SK-N-SH (cell line): ENCODE measurements at regions not wholly inside any gene's neighbourhood (a gene's known extent, or its start where the extent isn't known, plus 50 kb on each side); places are given as distances from the start of the nearest gene placed in this dataset.

Source experiments
- CTCF ChIA-PET: fragments of 300-600, 350-600 bp; formaldehyde crosslinking; extraction: SDS; loops from one replicate; lab custom pipeline; 2021; lab: Yijun Ruan, JAX
- POLR2A ChIA-PET: fragments of 350-600 bp; sonication (Branson Sonifier 250); formaldehyde crosslinking; extraction: SDS; loops from one replicate; lab custom pipeline; 2020; ENCODE audit warnings: antibody characterized with exemption, inconsistent platforms; lab: Yijun Ruan, JAX
- DNase-seq: peaks from one replicate; pipeline ENCODE4 v3.0.0; 2012
- H2AFZ ChIP-seq: fragments of 200-600 bp; sonication (generic); 2 replicates; pipeline ENCODE4 v1.8.1; 2016; ENCODE audit warnings: antibody characterized with exemption, mild to moderate bottlenecking, low read depth
- H3F3A ChIP-seq: fragments of 200-600 bp; sonication (generic); replicated peaks from 2 replicates; pipeline ENCODE3; 2016; ENCODE audit warnings: antibody characterized with exemption, mild to moderate bottlenecking; ENCODE audit not compliant: insufficient read depth
- H3K27ac ChIP-seq, 2 experiments: fragments of 200-500 bp in 1 of 2; fragments of 200-600 bp in 1 of 2; sonication (Bioruptor generic) in 1 of 2; sonication (generic), shearing (Covaris generic) in 1 of 2; 2 replicates each; pipeline versions ENCODE4 v1.5.1 to v1.6.1; 2014 to 2016; ENCODE audit warnings: low read depth in 2 of 2, inconsistent platforms in 1 of 2, low read length in 1 of 2, mild to moderate bottlenecking in 1 of 2, mixed read lengths in 1 of 2
- H3K27me3 ChIP-seq: fragments of 200-600 bp; sonication (generic), shearing (Covaris generic); 2 replicates; pipeline ENCODE4 v1.6.1; 2016; ENCODE audit warnings: mixed run types; ENCODE audit not compliant: insufficient read depth
- H3K36me3 ChIP-seq, 2 experiments: fragments of 200-500 bp in 1 of 2; fragments of 200-600 bp in 1 of 2; sonication (Bioruptor generic) in 1 of 2; sonication (generic) in 1 of 2; replicated peaks in 1 of 2; 2 replicates each; pipeline versions ENCODE3 to v1.5.1; 2014 to 2016; ENCODE audit warnings: low read length in 1 of 2, mild to moderate bottlenecking in 1 of 2; ENCODE audit not compliant: insufficient read depth in 2 of 2, control insufficient read depth in 1 of 2
- H3K4me1 ChIP-seq, 2 experiments: fragments of 200-500 bp in 1 of 2; fragments of 200-600 bp in 1 of 2; sonication (Bioruptor generic) in 1 of 2; sonication (generic), shearing (Covaris generic) in 1 of 2; 2 replicates each; pipeline versions ENCODE4 v1.5.1 to v1.6.1; 2014 to 2016; ENCODE audit warnings: low read depth in 1 of 2, low read length in 1 of 2, mixed run types in 1 of 2; ENCODE audit not compliant: insufficient read depth in 2 of 2, control insufficient read depth in 1 of 2
- H3K4me2 ChIP-seq: fragments of 200-600 bp; sonication (generic), shearing (Covaris generic); 2 replicates; pipeline ENCODE4 v1.6.1; 2017; ENCODE audit warnings: mixed run types
- H3K4me3 ChIP-seq, 2 experiments: fragments of 200-500 bp in 1 of 2; fragments of 200-600 bp in 1 of 2; sonication (Bioruptor generic) in 1 of 2; sonication (generic), shearing (Covaris generic) in 1 of 2; 2 replicates each; pipeline versions ENCODE4 v1.5.1 to v1.8.1; 2014 to 2016; ENCODE audit warnings: low read depth in 2 of 2, inconsistent platforms in 1 of 2, low read length in 1 of 2, mild to moderate bottlenecking in 1 of 2, mixed read lengths in 1 of 2, moderate library complexity in 1 of 2
- H3K79me2 ChIP-seq: fragments of 200-600 bp; sonication (generic); 2 replicates; pipeline ENCODE4 v1.8.1; 2017; ENCODE audit warnings: mild to moderate bottlenecking; ENCODE audit not compliant: insufficient read depth
- H3K9ac ChIP-seq: fragments of 200-600 bp; sonication (generic); 2 replicates; pipeline ENCODE4 v1.6.1; 2017; ENCODE audit warnings: mixed run types
- H3K9me2 ChIP-seq: fragments of 200-600 bp; sonication (generic); 2 replicates; pipeline ENCODE4 v1.6.1; 2017; ENCODE audit warnings: mixed run types
- H3K9me3 ChIP-seq: fragments of 200-600 bp; sonication (generic); 2 replicates; pipeline ENCODE4 v1.6.1; 2017; ENCODE audit warnings: mixed run types, mild to moderate bottlenecking, moderate library complexity
- H4K20me1 ChIP-seq: fragments of 200-600 bp; sonication (generic); 2 replicates; pipeline ENCODE4 v1.6.1; 2017; ENCODE audit warnings: mild to moderate bottlenecking, mixed run types; ENCODE audit not compliant: insufficient read depth
- CHD2 ChIP-seq: fragments of 150-350 bp; IDR thresholded peaks from 2 replicates; pipeline ENCODE4 v1.6.1; 2018; ENCODE audit warnings: low read length; ENCODE audit not compliant: partially characterized antibody
- EP300 ChIP-seq, 2 experiments: IDR thresholded peaks; 2 replicates each; pipeline versions ENCODE4 v1.4.0 to v1.6.1; 2012; ENCODE audit warnings: borderline replicate concordance in 1 of 2, low read depth in 1 of 2, low read length in 1 of 2
- FOSL2 ChIP-seq: IDR thresholded peaks from 2 replicates; pipeline ENCODE4 v1.4.0; 2012; ENCODE audit warnings: low read depth, mild to moderate bottlenecking, moderate library complexity, borderline replicate concordance
- FOXJ3 ChIP-seq: sonication (generic); formaldehyde crosslinking; IDR thresholded peaks from 2 replicates; pipeline ENCODE4 v1.5.1; 2020; ENCODE audit warnings: mild to moderate bottlenecking, missing genetic modification reagents
- GABPA ChIP-seq: IDR thresholded peaks from 2 replicates; pipeline ENCODE4 v1.4.0; 2012; ENCODE audit warnings: low read depth, mild to moderate bottlenecking
- GATA2 ChIP-seq: sonication (generic); formaldehyde crosslinking; IDR thresholded peaks from 2 replicates; pipeline ENCODE4 v1.5.0; 2020; ENCODE audit warnings: mild to moderate bottlenecking, missing genetic modification reagents
- JUND ChIP-seq: IDR thresholded peaks from 2 replicates; pipeline ENCODE4 v1.4.0; 2012
- MEF2A ChIP-seq: IDR thresholded peaks from 2 replicates; pipeline ENCODE4 v1.4.0; 2012; ENCODE audit warnings: low read depth, borderline replicate concordance
- NFIC ChIP-seq: IDR thresholded peaks from 2 replicates; pipeline ENCODE4 v1.4.0; 2012; ENCODE audit warnings: borderline replicate concordance
- POLR2AphosphoS5 ChIP-seq: IDR thresholded peaks from 2 replicates; pipeline ENCODE4 v1.6.1; 2012; ENCODE audit warnings: low read depth, low read length
- RAD21 ChIP-seq: IDR thresholded peaks from 2 replicates; pipeline ENCODE4 v1.6.1; 2012; ENCODE audit warnings: mild to moderate bottlenecking, low read length
- RCOR1 ChIP-seq: fragments of 150-350 bp; IDR thresholded peaks from 2 replicates; pipeline ENCODE4 v1.6.1; 2017; ENCODE audit warnings: antibody characterized with exemption, low read length
- RXRA ChIP-seq: IDR thresholded peaks from 2 replicates; pipeline ENCODE4 v1.4.0; 2012; ENCODE audit warnings: low read depth, mild to moderate bottlenecking, borderline replicate concordance
- TAF1 ChIP-seq: IDR thresholded peaks from 2 replicates; pipeline ENCODE4 v1.6.1; 2012; ENCODE audit warnings: low read depth, mild to moderate bottlenecking, low read length, moderate library complexity, borderline replicate concordance
- TEAD4 ChIP-seq: IDR thresholded peaks from 2 replicates; pipeline ENCODE4 v1.4.0; 2012; ENCODE audit warnings: mild to moderate bottlenecking, borderline replicate concordance; ENCODE audit not compliant: insufficient read depth
- YY1 ChIP-seq: IDR thresholded peaks from 2 replicates; pipeline ENCODE4 v1.4.0; 2012; ENCODE audit warnings: low read depth, mild to moderate bottlenecking
- WGBS: methylation state at CpG from one replicate; pipeline ENCODE4 v1.1.6; 2017; ENCODE audit warnings: low lambda C conversion rate; 5-methylcytosine and 5-hydroxymethylcytosine counted together
- TF ChIP-seq, protein P1 (sequence below): fragments of 150-350 bp; IDR thresholded peaks from 2 replicates; pipeline ENCODE4 v1.6.1; 2016; ENCODE audit warnings: mild to moderate bottlenecking, low read depth, low read length
- TF ChIP-seq, protein P2 (sequence below): fragments of 150-350 bp; IDR thresholded peaks from 2 replicates; pipeline ENCODE4 v1.6.1; 2017; ENCODE audit warnings: antibody characterized with exemption, low read length, low read depth, borderline replicate concordance
- TF ChIP-seq, protein P3 (sequence below): fragments of 200-600 bp; sonication (generic); IDR thresholded peaks from 2 replicates; pipeline ENCODE4 v1.6.1; 2017; ENCODE audit warnings: antibody characterized with exemption, mild to moderate bottlenecking, moderate library complexity
- TF ChIP-seq, protein P4 (sequence below): IDR thresholded peaks from 2 replicates; pipeline ENCODE4 v1.4.0; 2012; ENCODE audit warnings: low read depth, borderline replicate concordance

DNA sequence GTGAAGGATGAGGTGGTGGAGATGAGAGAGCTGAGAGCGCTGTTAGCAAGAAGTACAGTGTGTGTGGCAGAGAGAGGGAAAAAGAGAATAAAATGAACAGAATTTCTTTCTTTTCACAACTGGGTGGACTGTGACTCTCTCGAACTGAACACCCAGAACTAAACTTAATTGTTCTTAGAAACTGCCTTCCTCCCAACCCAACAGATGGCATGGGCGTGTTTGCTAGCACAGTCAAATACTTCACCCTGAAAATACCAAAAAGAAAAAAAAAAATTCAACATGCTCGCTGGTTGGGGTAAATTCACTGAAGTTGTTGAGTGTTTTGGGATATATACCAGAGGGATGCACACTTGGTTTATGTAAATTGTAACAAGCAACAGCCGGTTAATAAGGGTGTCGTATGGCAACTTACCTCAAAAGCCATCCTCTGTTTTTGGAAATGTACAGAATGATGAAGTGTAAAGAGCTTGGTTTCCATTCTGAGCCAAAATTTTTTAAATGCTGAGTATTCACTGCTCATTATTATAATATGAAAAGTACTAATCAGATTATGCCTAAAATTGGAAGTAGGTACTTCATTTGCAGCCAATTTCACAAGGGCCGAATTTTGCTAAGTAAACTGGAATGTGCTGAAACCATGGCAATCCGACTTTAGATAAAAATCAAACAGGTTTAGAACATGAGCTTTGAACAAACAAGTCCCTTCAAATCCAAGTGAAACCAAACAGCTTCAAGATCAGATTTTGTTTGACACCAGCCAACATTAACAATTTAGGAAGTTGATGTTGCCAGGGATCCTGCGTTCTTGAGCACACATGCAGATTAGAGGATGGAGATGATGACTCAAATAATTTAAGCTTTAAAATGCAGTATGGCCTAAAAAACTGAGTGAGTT, 115.8 kb downstream of the ZIC5 start:
- Histone ChIP-seq H2AFZ (no peak overlapping the region), H3K4me2 (no peak overlapping the region), H3K4me3 (no peak overlapping the region), H3K27ac (no peak overlapping the region), H3K9me3 (no peaks in the 10 kb centered on the region), H3K4me1 (no peaks in the 10 kb centered on the region; a peak in 1 of 4 replicates), H3F3A (no peaks in the 10 kb centered on the region), H3K9ac (no peak overlapping the region), H3K79me2 (no peaks in the 10 kb centered on the region), H4K20me1 (no peaks in the 10 kb centered on the region), H3K9me2 (no peaks in the 10 kb centered on the region), H3K27me3 (peaks cover 5% of the 10 kb centered on the region; the same call in 1 of the 2 replicates), H3K36me3 (no peaks in the 10 kb centered on the region)
- no peak for DNase-seq
- ChIA-PET POLR2A (no interaction called here), CTCF (interaction anchor here (0.6 to 1.5 kb wide), 3 partner anchors 8 to 24 kb away, joined by 3 read pairs; no protein-coding TSS in a partner anchor)
- 67% methylated on average over 9 of the region's 9 CpGs for WGBS
- TF ChIP-seq TAF1 (no peak), YY1 (no peak), EP300 (IDR thresholded peaks at IDR 0.05; ENCODE audit: borderline replicate concordance in 1 of 2, low read depth in 1 of 2, low read length in 1 of 2) (no peak), GATA2 (CRISPR knock-in tag) (no peak), FOXJ3 (CRISPR knock-in tag) (no peak), TEAD4 (no peak), RCOR1 (no peak), GABPA (no peak), RAD21 (no peak), FOSL2 (no peak), NFIC (no peak), MEF2A (no peak), POLR2AphosphoS5 (no peak), RXRA (no peak), CHD2 (no peak), JUND (no peak)
- TF ChIP-seq, protein P1, sequence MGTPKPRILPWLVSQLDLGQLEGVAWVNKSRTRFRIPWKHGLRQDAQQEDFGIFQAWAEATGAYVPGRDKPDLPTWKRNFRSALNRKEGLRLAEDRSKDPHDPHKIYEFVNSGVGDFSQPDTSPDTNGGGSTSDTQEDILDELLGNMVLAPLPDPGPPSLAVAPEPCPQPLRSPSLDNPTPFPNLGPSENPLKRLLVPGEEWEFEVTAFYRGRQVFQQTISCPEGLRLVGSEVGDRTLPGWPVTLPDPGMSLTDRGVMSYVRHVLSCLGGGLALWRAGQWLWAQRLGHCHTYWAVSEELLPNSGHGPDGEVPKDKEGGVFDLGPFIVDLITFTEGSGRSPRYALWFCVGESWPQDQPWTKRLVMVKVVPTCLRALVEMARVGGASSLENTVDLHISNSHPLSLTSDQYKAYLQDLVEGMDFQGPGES, result no peak
- TF ChIP-seq, protein P2, sequence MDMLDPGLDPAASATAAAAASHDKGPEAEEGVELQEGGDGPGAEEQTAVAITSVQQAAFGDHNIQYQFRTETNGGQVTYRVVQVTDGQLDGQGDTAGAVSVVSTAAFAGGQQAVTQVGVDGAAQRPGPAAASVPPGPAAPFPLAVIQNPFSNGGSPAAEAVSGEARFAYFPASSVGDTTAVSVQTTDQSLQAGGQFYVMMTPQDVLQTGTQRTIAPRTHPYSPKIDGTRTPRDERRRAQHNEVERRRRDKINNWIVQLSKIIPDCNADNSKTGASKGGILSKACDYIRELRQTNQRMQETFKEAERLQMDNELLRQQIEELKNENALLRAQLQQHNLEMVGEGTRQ, result no peak
- TF ChIP-seq, protein P3, sequence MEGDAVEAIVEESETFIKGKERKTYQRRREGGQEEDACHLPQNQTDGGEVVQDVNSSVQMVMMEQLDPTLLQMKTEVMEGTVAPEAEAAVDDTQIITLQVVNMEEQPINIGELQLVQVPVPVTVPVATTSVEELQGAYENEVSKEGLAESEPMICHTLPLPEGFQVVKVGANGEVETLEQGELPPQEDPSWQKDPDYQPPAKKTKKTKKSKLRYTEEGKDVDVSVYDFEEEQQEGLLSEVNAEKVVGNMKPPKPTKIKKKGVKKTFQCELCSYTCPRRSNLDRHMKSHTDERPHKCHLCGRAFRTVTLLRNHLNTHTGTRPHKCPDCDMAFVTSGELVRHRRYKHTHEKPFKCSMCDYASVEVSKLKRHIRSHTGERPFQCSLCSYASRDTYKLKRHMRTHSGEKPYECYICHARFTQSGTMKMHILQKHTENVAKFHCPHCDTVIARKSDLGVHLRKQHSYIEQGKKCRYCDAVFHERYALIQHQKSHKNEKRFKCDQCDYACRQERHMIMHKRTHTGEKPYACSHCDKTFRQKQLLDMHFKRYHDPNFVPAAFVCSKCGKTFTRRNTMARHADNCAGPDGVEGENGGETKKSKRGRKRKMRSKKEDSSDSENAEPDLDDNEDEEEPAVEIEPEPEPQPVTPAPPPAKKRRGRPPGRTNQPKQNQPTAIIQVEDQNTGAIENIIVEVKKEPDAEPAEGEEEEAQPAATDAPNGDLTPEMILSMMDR, result no peak
- TF ChIP-seq, protein P4, sequence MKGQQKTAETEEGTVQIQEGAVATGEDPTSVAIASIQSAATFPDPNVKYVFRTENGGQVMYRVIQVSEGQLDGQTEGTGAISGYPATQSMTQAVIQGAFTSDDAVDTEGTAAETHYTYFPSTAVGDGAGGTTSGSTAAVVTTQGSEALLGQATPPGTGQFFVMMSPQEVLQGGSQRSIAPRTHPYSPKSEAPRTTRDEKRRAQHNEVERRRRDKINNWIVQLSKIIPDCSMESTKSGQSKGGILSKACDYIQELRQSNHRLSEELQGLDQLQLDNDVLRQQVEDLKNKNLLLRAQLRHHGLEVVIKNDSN, result no peak
